HG03039 (cell line): ENCODE measurements at regions not wholly inside any gene's neighbourhood (a gene's known extent, or its start where the extent isn't known, plus 50 kb on each side); places are given as distances from the start of the nearest gene placed in this dataset.
"Not testable (repeated sequence)": the region's sequence is repeated elsewhere in the genome, so short reads cannot be mapped to it uniquely, and the experiment has no call there.

ENCODE experiments used
- ATAC-seq: cut with Tn5 transposase; IDR thresholded peaks from one replicate; pipeline ENCODE4 v1.9.1; 2021; ENCODE audit warnings: mild to moderate bottlenecking, moderate library complexity; ENCODE audit not compliant: unreplicated experiment

DNA sequence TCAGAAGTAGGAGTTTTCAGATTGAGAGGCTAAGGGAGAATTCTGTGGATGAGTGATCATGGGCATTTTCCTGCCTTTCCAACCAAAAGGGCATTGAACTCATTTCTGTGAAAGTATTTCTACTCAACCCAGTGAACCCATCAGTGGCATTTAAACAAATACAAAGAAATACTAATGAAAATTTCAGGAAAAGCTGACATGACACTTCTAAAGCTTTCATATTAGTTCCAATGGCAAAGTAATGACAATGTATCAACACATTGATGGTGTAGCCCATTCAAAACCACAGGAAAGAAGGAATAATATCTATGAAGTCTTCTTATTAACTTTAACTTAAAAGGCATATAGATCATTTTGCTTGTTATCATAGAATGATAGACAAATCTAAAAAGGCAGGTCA, 183.5 kb upstream of the ANXA10 start:
- ATAC-seq, result no peak

DNA sequence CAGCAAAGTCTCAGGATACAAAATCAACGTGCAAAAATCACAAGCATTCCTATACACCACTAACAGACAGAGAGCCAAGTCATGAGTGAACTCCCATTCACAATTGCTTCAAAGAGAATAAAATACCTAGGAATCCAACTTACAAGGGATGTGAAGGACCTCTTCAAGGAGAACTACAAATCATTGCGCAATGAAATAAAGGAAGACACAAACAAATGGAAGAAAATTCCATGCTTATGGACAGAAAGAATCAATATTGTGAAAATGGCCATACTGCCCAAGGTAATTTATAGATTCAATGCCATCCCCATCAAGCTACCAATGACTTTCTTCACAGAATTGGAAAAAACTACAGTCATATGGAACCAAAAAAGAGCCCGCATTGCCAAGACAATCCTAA, 179.8 kb upstream of the ANXA10 start:
- not testable (repeated sequence) for ATAC-seq

DNA sequence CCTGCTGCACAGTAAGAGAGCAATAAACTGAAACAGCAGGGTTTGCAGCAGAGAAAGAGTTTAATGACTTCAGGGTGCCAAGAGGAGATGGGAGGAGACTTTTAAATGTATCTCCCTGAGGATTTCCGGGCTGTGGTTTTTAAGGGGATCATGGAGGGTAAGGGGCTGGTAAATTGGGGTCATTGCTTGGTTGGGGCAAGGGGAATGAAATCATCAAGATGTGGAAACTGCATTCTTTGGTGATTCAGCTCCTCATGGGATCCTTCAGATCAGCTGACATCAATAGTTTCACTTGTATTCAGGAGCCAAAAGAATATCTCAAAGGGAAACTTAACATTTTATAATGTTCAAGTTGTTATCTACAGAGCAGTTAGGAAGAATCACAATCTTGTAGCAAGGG, 174.3 kb upstream of the ANXA10 start:
- no peak for ATAC-seq

DNA sequence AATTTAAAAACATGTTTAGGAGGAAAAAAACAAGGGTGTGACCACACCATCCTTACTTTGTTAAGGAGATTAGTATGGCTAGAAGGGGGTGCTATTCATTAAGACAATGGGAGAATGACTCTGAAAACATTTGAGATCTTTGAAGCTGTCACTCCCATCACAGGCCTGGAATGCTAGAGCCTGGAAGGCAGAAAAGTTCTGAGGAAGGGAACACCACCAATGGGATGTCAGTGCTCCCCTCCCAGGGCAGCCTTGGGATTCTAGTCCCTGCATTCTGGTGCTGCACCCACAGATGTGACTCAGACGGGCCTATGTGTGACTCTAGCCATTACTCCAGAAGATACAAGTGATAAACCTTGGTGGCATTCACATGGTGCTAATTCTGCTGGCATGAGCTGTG, 162.2 kb upstream of the ANXA10 start:
- no peak for ATAC-seq

DNA sequence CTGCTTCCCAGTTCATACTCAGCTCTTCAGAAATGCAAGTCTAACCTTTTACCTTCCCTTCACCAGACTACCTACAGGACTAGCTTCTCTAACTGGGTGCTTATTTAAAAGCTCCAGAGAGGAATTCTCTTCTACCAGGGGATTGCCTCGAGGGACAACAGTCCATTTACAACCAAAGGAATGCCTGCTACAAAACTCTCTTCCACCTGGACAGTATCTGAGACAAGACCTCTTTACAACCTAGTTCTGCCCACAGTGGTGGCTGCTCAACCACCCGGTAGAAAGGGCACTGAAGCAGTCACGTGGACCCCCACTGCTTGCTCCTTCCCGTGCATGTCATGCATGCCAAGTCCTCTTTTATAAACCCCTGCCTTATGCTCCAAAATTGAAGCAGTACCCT, 158.1 kb upstream of the ANXA10 start:
- ATAC-seq, result no peak

DNA sequence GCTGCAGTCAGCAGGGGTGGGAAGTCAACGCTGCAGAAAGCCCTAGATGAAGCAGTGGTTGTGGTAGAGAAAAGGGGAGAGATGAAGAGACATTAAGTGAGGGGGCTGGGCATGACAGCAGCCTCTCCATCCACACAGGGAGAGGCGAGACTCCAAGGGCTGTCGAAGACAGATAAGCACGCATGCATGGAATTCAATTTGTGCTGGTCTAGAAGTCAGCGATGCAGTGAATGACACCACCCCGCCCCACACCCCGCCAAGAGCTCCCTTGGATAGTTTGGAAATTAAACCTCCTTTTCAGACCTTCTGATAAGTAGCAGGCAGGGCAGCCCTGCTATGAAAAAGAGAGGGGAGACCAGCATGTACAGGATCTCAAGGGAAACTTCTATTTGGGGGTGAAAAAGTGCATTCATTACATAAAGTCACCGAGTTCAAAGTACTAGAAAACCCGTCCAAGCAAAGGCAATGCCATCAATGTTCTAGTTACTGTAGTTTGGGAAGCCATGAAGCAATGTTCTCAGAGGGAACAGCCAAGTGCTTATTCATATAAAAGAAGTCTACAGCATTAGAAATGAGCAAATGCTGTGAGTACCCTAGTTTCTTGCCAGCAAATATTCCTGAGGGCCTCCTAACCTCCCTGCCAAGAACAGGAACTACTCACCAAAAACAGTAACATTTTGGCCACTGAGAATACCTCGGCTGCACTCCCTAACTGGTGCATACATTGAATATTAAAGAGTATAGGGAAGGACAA, 152.3 kb upstream of the ANXA10 start:
- ATAC-seq, result no peak

DNA sequence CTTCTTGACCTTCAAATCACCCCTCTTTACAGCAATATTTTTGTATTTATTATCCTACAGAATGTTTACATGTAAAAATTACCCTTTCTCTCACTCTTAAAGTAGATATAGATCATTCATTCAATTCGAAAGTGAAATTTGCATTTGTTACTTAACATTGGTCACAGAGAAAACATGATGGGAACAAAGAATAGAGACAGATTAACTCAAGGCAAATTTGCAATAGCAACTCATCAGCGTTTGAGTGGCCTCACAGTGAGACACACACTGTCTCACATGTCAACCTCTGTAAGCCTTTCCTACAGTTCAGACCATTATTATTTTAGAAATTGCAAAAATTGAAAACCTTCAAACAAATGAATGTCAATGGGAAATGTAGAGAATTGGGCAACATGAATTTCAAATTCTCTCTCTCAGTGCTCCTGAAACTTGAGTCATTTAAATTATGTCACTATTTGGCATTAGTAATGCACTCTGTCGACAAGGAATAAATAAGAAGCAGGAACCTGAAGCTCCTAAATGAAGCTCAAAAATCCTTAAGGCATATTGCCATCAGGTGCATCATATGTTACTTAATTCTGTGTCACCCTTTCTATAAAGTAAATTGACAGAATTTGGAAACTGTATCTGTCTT, 148.3 kb upstream of the ANXA10 start:
- no peak for ATAC-seq

DNA sequence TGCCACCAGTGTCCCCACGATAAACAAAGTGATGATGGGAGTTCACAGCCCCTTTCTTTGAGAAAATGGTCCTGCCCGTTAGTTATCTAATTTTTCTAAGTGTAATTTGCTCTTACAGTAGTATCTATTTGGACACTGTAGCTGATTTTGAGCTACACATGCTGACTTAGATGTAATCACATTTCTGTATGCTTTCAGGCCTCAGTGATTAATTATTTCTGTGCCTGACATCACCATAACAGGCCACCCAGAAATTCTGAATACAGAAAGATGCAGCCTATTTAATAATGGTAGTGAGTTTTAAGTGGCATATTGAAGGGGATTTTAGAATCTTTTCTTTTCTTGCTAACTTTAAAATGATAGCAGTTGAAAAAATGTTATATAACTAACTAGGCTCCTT, 147.6 kb upstream of the ANXA10 start:
- ATAC-seq, result no peak

DNA sequence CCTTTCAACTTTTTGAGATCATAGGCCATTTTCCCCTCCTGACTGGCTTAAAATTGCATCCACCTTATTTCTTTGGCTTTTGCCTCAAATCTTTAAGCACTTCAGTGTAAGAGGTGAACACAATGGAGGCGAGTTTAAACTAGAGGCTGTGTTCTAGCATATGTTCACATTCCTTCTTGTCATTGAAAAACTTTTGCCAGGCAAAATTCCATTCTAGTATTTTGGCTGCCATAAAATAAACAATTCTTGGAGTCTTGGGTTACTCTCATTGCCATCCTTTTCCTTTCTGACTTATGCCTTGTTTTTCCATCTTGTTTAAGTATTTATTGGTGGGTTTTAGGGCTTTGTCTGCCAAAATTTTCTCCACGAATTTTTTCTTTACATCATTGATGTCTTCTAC, 137.3 kb upstream of the ANXA10 start:
- ATAC-seq, result no peak

DNA sequence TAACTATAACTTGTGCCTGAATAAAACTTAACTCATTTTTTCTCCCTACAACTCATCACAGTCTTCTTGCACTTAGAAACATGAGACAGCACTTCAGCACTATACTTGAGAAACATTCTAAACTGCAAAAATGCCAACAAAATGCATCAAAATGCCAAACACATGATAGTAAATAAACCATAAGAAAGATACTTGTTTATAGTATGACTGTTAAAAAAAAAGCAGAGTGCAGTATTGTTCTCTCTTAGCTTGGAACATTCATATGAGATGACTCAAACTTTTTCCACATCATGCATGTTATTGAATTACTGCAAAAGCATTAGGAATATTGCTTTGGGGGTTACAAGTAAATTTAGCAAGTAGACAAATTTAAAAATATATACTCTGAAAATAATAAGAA, 135.7 kb upstream of the ANXA10 start:
- ATAC-seq, result no peak

DNA sequence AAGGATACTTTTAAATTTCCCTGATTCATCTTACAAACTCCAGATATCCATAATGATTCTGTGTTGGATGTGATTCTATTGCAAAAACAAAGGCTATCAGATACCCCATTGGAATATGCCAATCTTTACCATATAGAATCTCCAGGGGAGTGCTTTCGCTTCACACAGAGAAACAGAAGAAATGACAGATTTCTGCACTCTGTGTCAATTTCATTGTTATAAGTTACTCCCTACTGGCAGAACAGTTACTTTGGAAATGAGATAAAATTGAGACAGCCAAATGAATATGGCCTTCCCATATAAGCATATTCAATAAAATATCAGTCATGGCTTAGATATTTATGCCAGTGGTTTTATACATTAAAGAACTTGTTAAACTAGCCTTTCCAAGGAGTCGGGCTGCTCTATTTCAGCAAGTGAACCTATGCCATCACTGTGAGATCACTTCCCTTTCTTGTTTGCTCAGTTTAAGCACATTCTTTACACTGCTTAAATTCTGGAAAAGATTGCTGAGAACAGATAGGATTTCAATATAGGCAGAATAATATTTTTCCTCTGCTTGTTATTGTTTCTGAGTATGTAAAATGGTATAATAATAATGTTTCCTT, 127.5 kb upstream of the ANXA10 start:
- no peak for ATAC-seq

DNA sequence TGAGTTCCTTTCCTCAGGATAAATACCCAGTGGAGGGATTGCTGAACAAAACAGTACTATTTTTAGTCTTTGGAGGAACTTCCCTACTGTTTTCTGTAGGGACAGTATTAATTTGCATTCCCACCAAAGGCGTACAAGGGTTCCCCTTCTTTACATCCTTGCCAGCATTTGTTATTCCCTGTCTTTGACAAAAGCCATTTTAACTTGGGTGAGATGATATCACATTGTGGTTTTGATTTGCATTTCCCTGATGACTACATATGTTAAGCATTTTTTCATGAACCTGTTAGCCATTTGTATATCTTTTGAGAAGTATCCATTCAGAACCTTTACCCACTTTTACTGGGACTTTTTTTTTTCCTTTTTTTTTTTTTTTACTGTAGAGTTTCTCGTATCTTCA, 126.2 kb upstream of the ANXA10 start:
- no peak for ATAC-seq

DNA sequence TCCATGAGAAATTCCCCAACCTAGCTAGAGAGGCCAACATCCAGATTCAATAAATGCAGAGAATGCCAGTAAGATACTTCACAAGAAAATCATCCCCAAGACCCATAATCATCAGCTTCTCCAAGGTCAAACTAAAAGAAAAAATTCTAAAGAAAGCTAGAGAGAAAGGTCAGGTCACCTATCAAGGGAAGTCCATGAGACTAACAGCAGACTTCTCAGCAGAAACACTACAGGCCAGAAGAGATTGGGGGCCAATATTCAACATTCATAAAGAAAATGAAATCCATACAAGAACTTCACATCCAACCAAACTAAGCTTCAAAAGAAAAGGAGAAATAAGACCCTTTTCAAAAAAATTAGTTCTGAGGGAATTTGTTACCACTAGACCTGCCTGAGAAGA, 118.8 kb upstream of the ANXA10 start:
- no peak for ATAC-seq

DNA sequence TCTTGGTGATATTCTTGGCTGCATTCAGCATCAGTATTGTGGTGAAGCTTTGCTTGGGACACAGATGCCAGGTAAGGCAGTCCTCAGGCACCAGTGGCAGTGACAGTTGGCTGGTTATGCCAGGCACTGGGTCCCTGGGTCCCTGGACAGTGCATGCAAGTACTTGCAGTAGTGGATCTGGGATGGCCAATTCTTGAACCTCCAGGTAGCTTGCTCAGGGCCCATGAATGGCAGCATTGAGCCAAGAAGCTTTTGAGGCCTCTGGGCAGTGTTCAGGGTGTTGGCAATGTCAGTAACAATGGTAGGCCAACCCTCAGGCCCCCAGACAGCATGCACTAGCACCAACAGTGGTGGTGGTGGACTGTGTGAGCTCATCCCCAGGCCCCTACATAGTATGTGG, 106.8 kb upstream of the ANXA10 start:
- ATAC-seq, result no peak

DNA sequence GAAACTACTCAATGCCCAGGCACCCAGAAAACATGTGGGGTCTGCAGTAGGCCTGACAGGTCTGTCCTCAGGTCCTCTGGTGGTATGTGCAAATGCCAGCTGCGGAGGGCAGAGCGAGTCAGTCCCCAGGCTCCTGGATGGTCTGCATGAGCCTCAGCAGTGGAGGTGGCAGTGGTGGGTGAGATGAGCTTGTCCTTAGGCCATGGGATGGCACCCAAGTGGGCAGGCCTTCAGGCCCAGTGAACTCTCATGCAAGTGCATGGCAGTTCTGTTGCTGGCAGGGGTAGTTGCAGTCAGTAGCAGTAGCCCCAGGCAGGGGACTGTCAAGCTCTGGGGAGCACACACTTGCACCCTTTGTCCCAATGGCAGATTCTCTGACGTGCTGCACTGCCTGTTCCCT, 106.3 kb upstream of the ANXA10 start:
- ATAC-seq, result no peak

DNA sequence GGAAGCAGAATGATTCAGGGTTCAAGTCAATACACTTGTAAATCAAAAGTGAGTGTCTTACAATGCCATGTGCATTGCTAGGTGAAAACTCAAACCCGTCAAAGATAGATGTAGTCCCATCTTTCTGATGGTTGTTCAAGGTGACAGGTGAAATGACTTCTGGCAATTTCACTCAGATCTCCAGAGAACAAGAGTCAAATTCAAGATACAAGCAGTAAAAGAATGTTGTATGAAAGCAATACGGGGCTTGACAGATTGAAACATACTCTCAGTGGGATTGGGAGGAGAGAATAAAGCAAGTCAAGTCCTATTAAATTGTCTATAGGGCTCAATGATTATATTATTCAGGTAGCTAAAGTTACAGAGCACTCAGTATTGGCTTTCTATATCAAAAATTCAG, 105.1 kb upstream of the ANXA10 start:
- ATAC-seq, result no peak

DNA sequence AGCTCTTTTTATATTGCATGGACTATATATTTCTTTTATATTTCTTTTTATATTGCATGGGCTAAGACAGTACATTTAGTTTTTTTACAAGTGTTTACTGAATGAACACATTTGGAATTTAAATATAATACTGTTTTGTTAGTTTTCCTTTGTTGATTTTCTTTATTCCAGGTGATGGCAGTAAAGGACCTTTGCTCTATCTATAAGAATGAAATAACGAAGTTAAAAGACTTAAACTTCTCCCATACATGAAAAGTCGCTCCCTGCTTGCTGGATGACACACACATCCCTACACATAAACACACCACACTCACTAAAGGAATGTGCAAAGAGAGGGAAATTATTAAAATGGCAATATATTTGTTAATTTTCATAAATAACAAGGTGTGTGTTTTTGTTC, 102.5 kb upstream of the ANXA10 start:
- ATAC-seq, result no peak

DNA sequence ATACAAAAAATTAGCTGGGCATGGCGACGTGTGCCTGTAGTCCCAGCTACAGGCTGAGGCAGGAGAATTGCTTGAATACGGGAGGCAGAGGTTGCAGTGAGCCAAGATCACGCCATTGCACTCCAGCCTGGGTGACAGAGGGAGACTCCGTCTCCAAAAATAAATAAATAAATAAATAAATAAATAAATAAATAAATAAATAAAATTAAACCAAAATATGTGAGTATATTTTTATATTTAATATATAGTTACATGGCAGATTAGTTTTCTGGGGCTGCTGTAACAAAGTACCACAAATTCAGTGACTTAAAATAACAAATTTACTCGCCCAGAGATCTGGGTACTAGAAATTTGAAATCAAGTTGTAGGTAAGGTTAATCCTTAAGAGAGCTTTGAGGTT, 84.2 kb upstream of the ANXA10 start:
- ATAC-seq, result not testable (repeated sequence)

DNA sequence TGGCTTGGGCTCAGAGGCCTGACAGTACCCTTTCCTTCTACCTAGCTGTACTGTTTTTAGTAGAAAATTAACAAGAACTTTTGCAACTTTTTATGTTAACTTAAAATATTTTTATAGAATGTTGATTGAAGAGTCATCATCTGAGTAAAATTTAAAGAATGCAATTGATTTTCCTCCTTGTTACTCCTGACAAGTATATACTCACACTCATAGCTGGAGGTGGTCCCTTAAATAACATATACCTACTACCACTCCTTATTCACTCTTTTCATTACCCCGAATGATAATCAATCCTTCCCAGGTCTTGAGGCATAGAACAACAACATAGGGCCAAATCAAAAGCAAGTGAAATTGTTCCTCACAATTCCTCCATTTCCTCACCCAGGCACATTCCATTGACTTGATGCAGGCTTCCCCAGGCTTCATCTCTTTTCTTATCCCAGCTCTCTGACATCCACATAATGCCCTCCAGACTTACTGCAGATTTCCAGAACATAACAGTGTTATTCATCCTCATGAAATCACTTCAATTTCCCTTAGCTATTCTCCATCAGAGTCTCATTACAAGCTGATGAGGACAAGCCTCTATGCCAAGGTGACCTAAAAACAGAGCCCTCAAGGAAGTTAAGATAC, 73.2 kb upstream of the ANXA10 start:
- ATAC-seq, result no peak

DNA sequence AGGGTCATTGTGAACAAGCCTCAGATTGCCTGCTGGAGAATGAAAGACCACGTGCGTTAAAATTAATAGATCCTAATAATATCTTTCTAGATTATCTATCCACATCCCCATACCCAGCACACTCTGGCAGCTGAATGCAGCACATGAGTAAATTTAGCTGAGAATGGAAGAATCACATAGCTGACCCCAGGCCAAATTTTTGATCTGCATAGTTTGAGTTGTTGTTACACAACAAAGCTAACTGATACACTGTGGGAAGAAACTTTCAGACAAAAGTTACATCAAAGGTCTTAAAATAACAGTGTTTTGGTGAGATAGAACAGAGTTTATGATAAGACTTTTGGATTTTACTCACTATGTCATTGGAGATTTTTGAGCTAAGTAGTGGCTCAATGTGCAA, 72.4 kb upstream of the ANXA10 start:
- ATAC-seq, result no peak

DNA sequence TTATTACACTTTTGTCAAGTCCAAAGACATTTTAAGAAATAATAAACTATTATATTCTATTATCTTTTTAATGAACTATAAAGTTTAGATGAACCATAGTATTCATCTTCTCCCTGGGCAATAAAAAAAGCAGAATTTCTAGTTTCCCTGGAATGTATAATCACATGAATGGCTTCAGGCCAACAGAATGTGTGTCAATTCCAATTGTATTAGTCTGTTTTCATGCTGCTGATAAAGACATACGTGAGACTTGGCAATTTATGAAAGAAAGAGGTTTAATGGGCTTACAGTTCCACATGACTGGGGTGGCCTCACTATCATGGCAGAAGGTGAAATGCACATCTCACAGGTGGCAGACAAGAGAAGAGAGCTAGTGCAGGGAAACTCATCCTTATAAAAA, 70.7 kb upstream of the ANXA10 start:
- no peak for ATAC-seq

DNA sequence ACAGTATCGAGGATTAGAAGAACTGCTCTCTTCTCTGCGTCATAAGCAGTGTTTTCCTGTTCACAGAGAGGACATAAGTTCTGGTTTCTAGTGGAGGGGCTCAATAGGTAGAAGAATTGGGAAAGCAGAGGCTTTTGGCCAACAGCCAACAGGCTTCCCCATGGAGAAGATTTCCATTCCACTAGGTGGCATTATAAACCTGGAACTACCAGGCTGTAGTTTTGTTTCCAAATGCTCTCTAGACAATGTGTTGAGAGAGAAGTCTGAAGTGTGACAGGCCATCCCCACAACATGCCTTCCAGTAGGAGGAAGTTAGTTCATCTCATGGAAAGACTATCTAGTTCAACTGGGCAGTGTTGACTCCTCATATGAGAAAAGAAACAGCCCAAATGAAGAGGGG, 63.8 kb upstream of the ANXA10 start:
- no peak for ATAC-seq
